ENCODE measurements at regions not wholly inside any gene's neighbourhood (a gene's known extent, or its start where the extent isn't known, plus 50 kb on each side); places are given as distances from the start of the nearest gene placed in this dataset.

- no CpG with 5 or more reads among the region's 2 CpGs for whole genome bisulfite sequencing, 2 experiments (ENCODE audit: extremely low coverage in 2 of 2, insufficient read length in 1 of 2)
Measured at GRCh38 chr7:9945857-9946256, 1027.8 kb upstream of the PHF14 start.

More at GRCh38 chr7:9945857-9946256, 1027.8 kb upstream of the PHF14 start:
- H3K9me1 ChIP-seq (ENCODE audit: insufficient read depth, low read length): no peaks in the 10 kb centered on the region
- no peak overlapping the region for H4K91ac ChIP-seq (ENCODE audit: insufficient read depth, low read depth, low read length)
- intact Hi-C loops (cut with micrococcal nuclease) (no loop called here), in situ Hi-C loops (cut with MboI; ENCODE audit: low sequenced_read_pairs) (no loop called here), dilution Hi-C loops (cut with HindIII; ENCODE audit: low sequenced_read_pairs, unreplicated experiment) (no loop called here)
- DNase-seq (no peak), ATAC-seq (ENCODE audit: low read depth) (no peak)
- no peaks in the 10 kb centered on the region for H3K27me3 ChIP-seq (ENCODE audit: control insufficient read depth, insufficient read depth, low read length)
- ChIA-PET POLR2A (ENCODE audit: unreplicated experiment) (no interaction called here), CTCF (no interaction called here)
- no peaks in the 10 kb centered on the region for H3K36me3 ChIP-seq (ENCODE audit: control insufficient read depth, insufficient read depth, low read length)
- H3K4me1 ChIP-seq (ENCODE audit: control insufficient read depth, insufficient read depth, low read length): no peaks in the 10 kb centered on the region
- H2AFZ ChIP-seq (replicated peaks; ENCODE audit: low read length, poor library complexity): no peak overlapping the region
- H3K14ac ChIP-seq (replicated peaks; ENCODE audit: low read depth, low read length): no peak overlapping the region
- H3K18ac ChIP-seq (ENCODE audit: low read depth, low read length): no peak overlapping the region
- H3K9me3 ChIP-seq (ENCODE audit: control insufficient read depth, insufficient read depth, low read length): peaks cover 9% of the 10 kb centered on the region
- no peak overlapping the region for H3K56ac ChIP-seq (ENCODE audit: extremely low read depth, insufficient read depth, low read length)
- TF ChIP-seq CTCF (conservative IDR thresholded peaks at IDR 0.05; ENCODE audit: low read depth, low read length): no peak
- TF ChIP-seq, protein P1, sequence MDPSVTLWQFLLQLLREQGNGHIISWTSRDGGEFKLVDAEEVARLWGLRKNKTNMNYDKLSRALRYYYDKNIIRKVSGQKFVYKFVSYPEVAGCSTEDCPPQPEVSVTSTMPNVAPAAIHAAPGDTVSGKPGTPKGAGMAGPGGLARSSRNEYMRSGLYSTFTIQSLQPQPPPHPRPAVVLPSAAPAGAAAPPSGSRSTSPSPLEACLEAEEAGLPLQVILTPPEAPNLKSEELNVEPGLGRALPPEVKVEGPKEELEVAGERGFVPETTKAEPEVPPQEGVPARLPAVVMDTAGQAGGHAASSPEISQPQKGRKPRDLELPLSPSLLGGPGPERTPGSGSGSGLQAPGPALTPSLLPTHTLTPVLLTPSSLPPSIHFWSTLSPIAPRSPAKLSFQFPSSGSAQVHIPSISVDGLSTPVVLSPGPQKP (IDR thresholded peaks at IDR 0.05; ENCODE audit: borderline replicate concordance, low read depth, low read length): no peak
- no peak overlapping the region for H3K4me2 ChIP-seq (ENCODE audit: low read depth, low read length)
- H2BK20ac ChIP-seq (ENCODE audit: low read depth, low read length): no peak overlapping the region
- no peak overlapping the region for H4K8ac ChIP-seq (ENCODE audit: low read depth in 2 of 2, low read length in 2 of 2)
- H2AK5ac ChIP-seq (ENCODE audit: low read depth, low read length): no peak overlapping the region
- no peak overlapping the region for H2BK5ac ChIP-seq (ENCODE audit: low read depth, low read length, poor library complexity, severe bottlenecking)
- no peak overlapping the region for H3K27ac ChIP-seq (ENCODE audit: insufficient read depth, low read length)
- H4K20me1 ChIP-seq (ENCODE audit: insufficient read depth, low read length): no peaks in the 10 kb centered on the region
- BruUV-seq (replicated peaks): no TSS peak
- no peak overlapping the region for H2BK120ac ChIP-seq (ENCODE audit: low read depth, low read length)
- no peak overlapping the region for H3K23ac ChIP-seq (ENCODE audit: low read depth, low read length)
- H4K5ac ChIP-seq (ENCODE audit: low read depth, low read length): no peak overlapping the region
- H3K4ac ChIP-seq (ENCODE audit: low read depth, low read length): no peak overlapping the region
- H2AK9ac ChIP-seq (replicated peaks; ENCODE audit: low read depth, low read length, poor library complexity): no peak overlapping the region
- H3K4me3 ChIP-seq (ENCODE audit: insufficient read depth, low read depth, low read length): no peak overlapping the region
- no peaks in the 10 kb centered on the region for H3K79me1 ChIP-seq (ENCODE audit: low read depth in 1 of 2, low read length in 2 of 2)
- H3K9ac ChIP-seq (ENCODE audit: low read depth, low read length): no peak overlapping the region
- no peak overlapping the region for H2BK15ac ChIP-seq (ENCODE audit: low read depth, low read length)

All from IMR-90 (cell line).